GM10266 (cell line): ENCODE measurements at regions not wholly inside any gene's neighbourhood (a gene's known extent, or its start where the extent isn't known, plus 50 kb on each side); places are given as distances from the start of the nearest gene placed in this dataset.

Source experiments
- DNase-seq: peaks from one replicate; pipeline ENCODE4 v3.0.0; 2012; ENCODE audit errors: extremely low spot score
- CTCF ChIP-seq: IDR thresholded peaks from 2 replicates; pipeline ENCODE4 v1.5.1; 2012; ENCODE audit warnings: mild to moderate bottlenecking, low read depth; ENCODE audit not compliant: control insufficient read depth, insufficient read depth; ENCODE audit errors: missing control alignments

GRCh38 chr2:40737180-40737579 is 285.3 kb upstream of the SLC8A1 start:
- TF ChIP-seq CTCF: no peak
- no peak for DNase-seq

DNA sequence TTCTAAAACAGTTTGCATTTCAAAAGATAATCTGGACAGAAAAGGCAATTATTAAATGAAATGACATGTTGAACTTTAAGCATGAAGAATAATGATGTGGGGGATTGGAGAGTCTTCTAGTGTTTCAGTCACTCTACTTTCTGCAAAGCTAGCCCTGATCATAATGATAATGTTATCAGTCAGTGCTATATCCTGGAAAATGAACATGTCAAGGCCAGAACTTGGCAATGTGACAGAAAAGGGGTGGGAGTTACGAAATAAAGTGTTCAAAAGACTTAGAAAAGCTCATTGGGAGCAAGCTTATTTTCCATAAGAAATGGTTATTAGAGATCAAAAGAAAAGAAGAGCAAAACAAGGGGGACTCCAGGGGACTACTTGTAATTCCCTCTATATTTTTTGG is 288.5 kb upstream of the SLC8A1 start:
- no peak for DNase-seq
- no peak for TF ChIP-seq CTCF

GRCh38 chr2:40741532-40741931 is 289.6 kb upstream of the SLC8A1 start:
- DNase-seq: no peak

DNA sequence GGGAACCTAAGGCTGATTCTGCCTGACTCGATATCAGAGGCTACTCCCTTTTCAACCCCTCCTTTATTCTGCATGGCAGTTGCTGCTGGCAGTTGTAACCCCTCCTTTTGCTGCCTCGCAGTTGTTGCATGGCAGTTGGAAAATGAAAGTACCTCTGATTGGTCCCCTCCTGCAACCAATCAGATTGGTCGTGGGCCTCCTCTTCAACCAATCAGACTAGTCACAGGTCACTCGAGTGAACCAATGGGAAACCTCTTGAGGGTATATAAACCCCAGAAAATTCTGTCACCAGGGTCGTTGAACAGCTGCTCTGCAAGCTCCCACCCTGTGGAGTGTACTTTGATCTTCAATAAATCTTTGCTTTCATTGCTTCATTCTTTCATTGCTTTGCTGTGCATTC is 294.3 kb upstream of the SLC8A1 start:
- no peak for DNase-seq
- no peak for TF ChIP-seq CTCF

More at GRCh38 chr2:40741532-40741931, 289.6 kb upstream of the SLC8A1 start:
- TF ChIP-seq CTCF: no peak

GRCh38 chr2:40751981-40752380 is 300.1 kb upstream of the SLC8A1 start:
- DNase-seq: no peak

DNA sequence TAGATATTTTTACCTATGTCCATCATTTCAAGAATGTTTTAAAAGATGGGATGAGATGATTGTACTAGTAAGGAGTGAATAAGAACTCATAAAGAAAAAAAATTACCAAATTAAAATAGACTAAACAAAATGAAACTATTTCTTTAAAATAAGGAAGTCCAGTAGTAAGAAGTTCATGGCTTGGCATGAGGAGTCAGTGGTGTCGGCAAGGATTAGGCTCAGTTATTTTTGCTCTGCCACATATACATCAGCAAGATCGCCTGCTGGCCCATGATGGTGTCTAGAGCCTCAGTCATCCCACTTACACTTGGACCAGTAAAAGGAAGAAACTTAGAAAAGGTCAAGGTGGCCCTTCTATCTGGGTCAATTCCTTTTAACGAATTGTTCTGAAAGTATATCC is 300.9 kb upstream of the SLC8A1 start:
- no peak for TF ChIP-seq CTCF
- no peak for DNase-seq

More at GRCh38 chr2:40751981-40752380, 300.1 kb upstream of the SLC8A1 start:
- TF ChIP-seq CTCF: no peak

GRCh38 chr2:40754912-40755311 is 303.0 kb upstream of the SLC8A1 start:
- DNase-seq: no peak
- no peak for TF ChIP-seq CTCF
